WTC11 (cell line): ENCODE measurements at regions not wholly inside any gene's neighbourhood (a gene's known extent, or its start where the extent isn't known, plus 50 kb on each side); places are given as distances from the start of the nearest gene placed in this dataset.

Source experiments
- ATAC-seq: fragments of 200-7000 bp; cut with Tn5 transposase; 2 replicates; pipeline ENCODE4 v1.10.0; 2021; ENCODE audit warnings: mild to moderate bottlenecking, moderate library complexity
- CTCF ChIA-PET: fragments of 300-600 bp; sonication (Branson Sonifier 250); formaldehyde crosslinking; loops from one replicate; lab custom pipeline; 2021; ENCODE audit warnings: antibody characterized with exemption; lab: Charles Lee
- POLR2A ChIA-PET: fragments of 350-600 bp; sonication (Branson Sonifier 250); formaldehyde crosslinking; loops from one replicate; lab custom pipeline; 2021; ENCODE audit warnings: antibody characterized with exemption; lab: Charles Lee
- DNase-seq: peaks from one replicate; pipeline ENCODE4 v3.0.0; 2021; ENCODE audit warnings: low spot score
- H3K27ac Mint-ChIP-seq: 2 replicates; pipeline ENCODE4 v1.8.0; 2021; ENCODE audit warnings: mixed read lengths
- H3K27me3 Mint-ChIP-seq: 2 replicates; pipeline ENCODE4 v1.8.0; 2021; ENCODE audit warnings: low read depth, mild to moderate bottlenecking, moderate library complexity, mixed read lengths
- H3K36me3 Mint-ChIP-seq: 2 replicates; pipeline ENCODE4 v1.8.0; 2021; ENCODE audit warnings: mixed read lengths
- H3K4me1 Mint-ChIP-seq: 2 replicates; pipeline ENCODE4 v1.8.0; 2022; ENCODE audit warnings: mixed read lengths
- H3K4me3 Mint-ChIP-seq: 2 replicates; pipeline ENCODE4 v1.8.0; 2021; ENCODE audit warnings: mild to moderate bottlenecking, moderate library complexity, mixed read lengths
- H3K9me3 Mint-ChIP-seq: 2 replicates; pipeline ENCODE4 v1.8.0; 2021; ENCODE audit warnings: mixed read lengths
- ATF1 ChIP-seq: sonication (generic); formaldehyde crosslinking; IDR thresholded peaks from 2 replicates; pipeline ENCODE4 v1.8.1; 2023; ENCODE audit warnings: mild to moderate bottlenecking, moderate library complexity, missing genetic modification reagents
- CBFB ChIP-seq: sonication (generic); formaldehyde crosslinking; IDR thresholded peaks from 2 replicates; pipeline ENCODE4 v1.8.1; 2022; ENCODE audit warnings: mild to moderate bottlenecking, low read depth, missing genetic modification reagents
- ESRRA ChIP-seq: sonication (generic); formaldehyde crosslinking; IDR thresholded peaks from 2 replicates; pipeline ENCODE4 v1.8.1; 2022; ENCODE audit warnings: mild to moderate bottlenecking, missing genetic modification reagents, borderline replicate concordance
- ETV6 ChIP-seq: sonication (generic); formaldehyde crosslinking; IDR thresholded peaks from 2 replicates; pipeline ENCODE4 v1.8.1; 2022; ENCODE audit warnings: mild to moderate bottlenecking, missing genetic modification reagents
- FOXK1 ChIP-seq: sonication (generic); formaldehyde crosslinking; IDR thresholded peaks from 2 replicates; pipeline ENCODE4 v1.8.0; 2022; ENCODE audit warnings: mild to moderate bottlenecking, moderate library complexity, missing genetic modification reagents
- GABPB1 ChIP-seq: sonication (generic); formaldehyde crosslinking; IDR thresholded peaks from 2 replicates; pipeline ENCODE4 v1.8.1; 2023; ENCODE audit warnings: mild to moderate bottlenecking, missing genetic modification reagents
- GRHL2 ChIP-seq: fragments of 250-450 bp; sonication (Bioruptor Pico); IDR thresholded peaks from 2 replicates; pipeline ENCODE4 v1.8.0; 2022; ENCODE audit warnings: mild to moderate bottlenecking, moderate library complexity; ENCODE audit not compliant: insufficient replicate concordance, severe bottlenecking
- KAT7 ChIP-seq: sonication (generic); formaldehyde crosslinking; IDR thresholded peaks from 2 replicates; pipeline ENCODE4 v1.8.1; 2023; ENCODE audit warnings: missing genetic modification reagents, mild to moderate bottlenecking, borderline replicate concordance
- RORB ChIP-seq: fragments of 250-450 bp; sonication (Bioruptor Pico); IDR thresholded peaks from 2 replicates; pipeline ENCODE4 v1.9.0; 2021; ENCODE audit warnings: mild to moderate bottlenecking
- SMAD4 ChIP-seq: sonication (generic); formaldehyde crosslinking; IDR thresholded peaks from 2 replicates; pipeline ENCODE4 v1.8.0; 2022; ENCODE audit warnings: mild to moderate bottlenecking, missing genetic modification reagents
- TCF7 ChIP-seq: sonication (generic); formaldehyde crosslinking; IDR thresholded peaks from 2 replicates; pipeline ENCODE4 v1.8.0; 2022; ENCODE audit warnings: mild to moderate bottlenecking, low read depth, missing genetic modification reagents, moderate library complexity
- TEAD1 ChIP-seq: sonication (generic); formaldehyde crosslinking; IDR thresholded peaks from 2 replicates; pipeline ENCODE4 v1.8.0; 2022; ENCODE audit warnings: mild to moderate bottlenecking, missing genetic modification reagents
- ZNF263 ChIP-seq: sonication (generic); formaldehyde crosslinking; IDR thresholded peaks from 2 replicates; pipeline ENCODE4 v1.8.1; 2022; ENCODE audit warnings: low read depth, mild to moderate bottlenecking, moderate library complexity, missing genetic modification reagents
- ZNF396 ChIP-seq: fragments of 250-450 bp; sonication (Bioruptor Pico); IDR thresholded peaks from 2 replicates; pipeline ENCODE4 v1.8.0; 2021; ENCODE audit warnings: mild to moderate bottlenecking, moderate library complexity, borderline replicate concordance
- TF ChIP-seq, protein P1 (sequence below): fragments of 250-450 bp; sonication (Bioruptor Pico); IDR thresholded peaks from 2 replicates; pipeline ENCODE4 v1.8.0; 2021; ENCODE audit warnings: mild to moderate bottlenecking
- TF ChIP-seq, protein P2 (sequence below): fragments of 250-450 bp; sonication (Bioruptor Pico); IDR thresholded peaks from 2 replicates; pipeline ENCODE4 v1.9.0; 2021; ENCODE audit warnings: mild to moderate bottlenecking
- TF ChIP-seq, protein P3 (sequence below): fragments of 250-450 bp; sonication (Bioruptor Pico); IDR thresholded peaks from 2 replicates; pipeline ENCODE4 v2.1.2; 2022; ENCODE audit warnings: mild to moderate bottlenecking, moderate library complexity
- TF ChIP-seq, protein P4 (sequence below): sonication (generic); formaldehyde crosslinking; IDR thresholded peaks from 2 replicates; pipeline ENCODE4 v1.8.0; 2023; ENCODE audit warnings: missing genetic modification reagents
- TF ChIP-seq, protein P5 (sequence below): sonication (generic); formaldehyde crosslinking; IDR thresholded peaks from 2 replicates; pipeline ENCODE4 v1.8.1; 2023; ENCODE audit warnings: mild to moderate bottlenecking, missing genetic modification reagents
- TF ChIP-seq, protein P6 (sequence below): sonication (generic); formaldehyde crosslinking; IDR thresholded peaks from 2 replicates; pipeline ENCODE4 v1.8.0; 2022; ENCODE audit warnings: mild to moderate bottlenecking, missing genetic modification reagents
- TF ChIP-seq, protein P7 (sequence below): sonication (generic); formaldehyde crosslinking; conservative IDR thresholded peaks from 2 replicates; pipeline ENCODE4 v1.8.1; 2023; ENCODE audit warnings: mild to moderate bottlenecking, low read depth, missing genetic modification reagents, moderate library complexity
- TF ChIP-seq, protein P8 (sequence below): sonication (generic); formaldehyde crosslinking; IDR thresholded peaks from 2 replicates; pipeline ENCODE4 v1.8.1; 2023; ENCODE audit warnings: mild to moderate bottlenecking, moderate library complexity, missing genetic modification reagents

DNA sequence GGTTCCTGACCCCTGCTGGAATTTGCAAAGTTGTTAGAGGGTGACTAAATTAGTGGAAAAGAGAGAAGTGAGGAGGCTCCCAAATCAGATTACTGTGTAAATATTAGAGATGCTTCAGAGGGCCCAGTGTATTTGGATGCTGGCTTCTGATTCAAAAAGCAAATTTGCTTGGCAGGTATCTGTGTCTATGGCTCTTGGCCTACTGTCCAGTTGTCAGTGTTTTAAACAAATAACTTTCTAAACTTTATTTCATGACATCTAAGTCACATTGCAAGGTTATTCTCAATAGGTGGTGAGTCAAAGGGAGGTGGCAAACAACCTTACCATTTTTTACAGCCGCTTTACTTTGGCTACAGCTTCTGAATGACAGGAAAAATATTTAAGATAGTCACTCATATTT, 720.1 kb downstream of the KCNA4 start:
- DNase-seq, result no peak
- H3K4me3 Mint-ChIP-seq, result no peak overlapping the region
- TF ChIP-seq ETV6 (CRISPR knock-in tag) (no peak), GABPB1 (CRISPR knock-in tag) (no peak), ATF1 (no peak), KAT7 (CRISPR knock-in tag) (no peak)
- TF ChIP-seq, protein P1, sequence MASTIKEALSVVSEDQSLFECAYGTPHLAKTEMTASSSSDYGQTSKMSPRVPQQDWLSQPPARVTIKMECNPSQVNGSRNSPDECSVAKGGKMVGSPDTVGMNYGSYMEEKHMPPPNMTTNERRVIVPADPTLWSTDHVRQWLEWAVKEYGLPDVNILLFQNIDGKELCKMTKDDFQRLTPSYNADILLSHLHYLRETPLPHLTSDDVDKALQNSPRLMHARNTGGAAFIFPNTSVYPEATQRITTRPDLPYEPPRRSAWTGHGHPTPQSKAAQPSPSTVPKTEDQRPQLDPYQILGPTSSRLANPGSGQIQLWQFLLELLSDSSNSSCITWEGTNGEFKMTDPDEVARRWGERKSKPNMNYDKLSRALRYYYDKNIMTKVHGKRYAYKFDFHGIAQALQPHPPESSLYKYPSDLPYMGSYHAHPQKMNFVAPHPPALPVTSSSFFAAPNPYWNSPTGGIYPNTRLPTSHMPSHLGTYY (CRISPR knock-in tag), result no peak
- TF ChIP-seq, protein P2, sequence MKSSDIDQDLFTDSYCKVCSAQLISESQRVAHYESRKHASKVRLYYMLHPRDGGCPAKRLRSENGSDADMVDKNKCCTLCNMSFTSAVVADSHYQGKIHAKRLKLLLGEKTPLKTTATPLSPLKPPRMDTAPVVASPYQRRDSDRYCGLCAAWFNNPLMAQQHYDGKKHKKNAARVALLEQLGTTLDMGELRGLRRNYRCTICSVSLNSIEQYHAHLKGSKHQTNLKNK (CRISPR knock-in tag), result no peak
- TF ChIP-seq, all 79 proteins: peak for 0
- no peaks in the 10 kb centered on the region for H3K27me3 Mint-ChIP-seq
- no peak for ATAC-seq
- H3K36me3 Mint-ChIP-seq, result no peaks in the 10 kb centered on the region
- POLR2A ChIA-PET, result no interaction called here
- H3K27ac Mint-ChIP-seq, result no peak overlapping the region
- H3K4me1 Mint-ChIP-seq, result peaks cover 8% of the 10 kb centered on the region
- H3K9me3 Mint-ChIP-seq, result no peaks in the 10 kb centered on the region; the same call in 1 of the 2 replicates
- CTCF ChIA-PET, result no interaction called here

DNA sequence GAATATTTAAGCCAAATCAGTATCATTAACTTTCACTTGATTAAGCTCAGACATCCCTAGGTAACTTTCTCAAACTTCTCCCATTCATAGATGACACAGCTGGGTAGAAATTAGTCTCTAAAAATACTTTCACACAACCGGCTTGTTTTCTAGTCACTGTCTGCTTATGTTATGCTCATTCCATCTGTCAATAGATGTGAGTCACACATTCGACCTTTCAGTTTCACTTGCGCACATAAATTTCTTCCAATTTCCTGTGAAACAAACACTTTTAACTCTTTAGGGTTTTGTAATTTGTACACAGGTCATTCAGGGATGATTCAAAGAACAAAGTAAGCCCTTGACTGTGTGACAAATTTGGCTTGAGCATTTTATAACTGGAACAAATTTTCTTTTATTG, 723.0 kb downstream of the KCNA4 start:
- H3K27ac Mint-ChIP-seq, result no peak overlapping the region
- ATAC-seq (no peak), DNase-seq (no peak)
- H3K9me3 Mint-ChIP-seq, result no peaks in the 10 kb centered on the region; the same call in 1 of the 2 replicates
- no peaks in the 10 kb centered on the region for H3K36me3 Mint-ChIP-seq
- no peaks in the 10 kb centered on the region for H3K4me1 Mint-ChIP-seq
- CTCF ChIA-PET, result no interaction called here
- no peaks in the 10 kb centered on the region; the same call in 1 of the 2 replicates for H3K27me3 Mint-ChIP-seq
- POLR2A ChIA-PET, result no interaction called here
- H3K4me3 Mint-ChIP-seq, result no peak overlapping the region
- TF ChIP-seq GRHL2 (CRISPR knock-in tag) (no peak), ZNF263 (CRISPR knock-in tag) (no peak), ZNF396 (CRISPR knock-in tag) (no peak), FOXK1 (no peak), RORB (no peak), ESRRA (CRISPR knock-in tag) (no peak), TCF7 (CRISPR knock-in tag) (no peak), SMAD4 (no peak), CBFB (no peak), TEAD1 (CRISPR knock-in tag) (no peak)
- TF ChIP-seq, protein P3, sequence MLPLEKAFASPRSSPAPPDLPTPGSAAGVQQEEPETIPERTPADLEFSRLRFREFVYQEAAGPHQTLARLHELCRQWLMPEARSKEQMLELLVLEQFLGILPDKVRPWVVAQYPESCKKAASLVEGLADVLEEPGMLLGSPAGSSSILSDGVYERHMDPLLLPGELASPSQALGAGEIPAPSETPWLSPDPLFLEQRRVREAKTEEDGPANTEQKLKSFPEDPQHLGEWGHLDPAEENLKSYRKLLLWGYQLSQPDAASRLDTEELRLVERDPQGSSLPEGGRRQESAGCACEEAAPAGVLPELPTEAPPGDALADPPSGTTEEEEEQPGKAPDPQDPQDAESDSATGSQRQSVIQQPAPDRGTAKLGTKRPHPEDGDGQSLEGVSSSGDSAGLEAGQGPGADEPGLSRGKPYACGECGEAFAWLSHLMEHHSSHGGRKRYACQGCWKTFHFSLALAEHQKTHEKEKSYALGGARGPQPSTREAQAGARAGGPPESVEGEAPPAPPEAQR (CRISPR knock-in tag), result no peak
- TF ChIP-seq, protein P4, sequence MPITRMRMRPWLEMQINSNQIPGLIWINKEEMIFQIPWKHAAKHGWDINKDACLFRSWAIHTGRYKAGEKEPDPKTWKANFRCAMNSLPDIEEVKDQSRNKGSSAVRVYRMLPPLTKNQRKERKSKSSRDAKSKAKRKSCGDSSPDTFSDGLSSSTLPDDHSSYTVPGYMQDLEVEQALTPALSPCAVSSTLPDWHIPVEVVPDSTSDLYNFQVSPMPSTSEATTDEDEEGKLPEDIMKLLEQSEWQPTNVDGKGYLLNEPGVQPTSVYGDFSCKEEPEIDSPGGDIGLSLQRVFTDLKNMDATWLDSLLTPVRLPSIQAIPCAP (CRISPR knock-in tag), result no peak
- TF ChIP-seq, protein P5, sequence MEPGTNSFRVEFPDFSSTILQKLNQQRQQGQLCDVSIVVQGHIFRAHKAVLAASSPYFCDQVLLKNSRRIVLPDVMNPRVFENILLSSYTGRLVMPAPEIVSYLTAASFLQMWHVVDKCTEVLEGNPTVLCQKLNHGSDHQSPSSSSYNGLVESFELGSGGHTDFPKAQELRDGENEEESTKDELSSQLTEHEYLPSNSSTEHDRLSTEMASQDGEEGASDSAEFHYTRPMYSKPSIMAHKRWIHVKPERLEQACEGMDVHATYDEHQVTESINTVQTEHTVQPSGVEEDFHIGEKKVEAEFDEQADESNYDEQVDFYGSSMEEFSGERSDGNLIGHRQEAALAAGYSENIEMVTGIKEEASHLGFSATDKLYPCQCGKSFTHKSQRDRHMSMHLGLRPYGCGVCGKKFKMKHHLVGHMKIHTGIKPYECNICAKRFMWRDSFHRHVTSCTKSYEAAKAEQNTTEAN (CRISPR knock-in tag), result no peak
- TF ChIP-seq, protein P6, sequence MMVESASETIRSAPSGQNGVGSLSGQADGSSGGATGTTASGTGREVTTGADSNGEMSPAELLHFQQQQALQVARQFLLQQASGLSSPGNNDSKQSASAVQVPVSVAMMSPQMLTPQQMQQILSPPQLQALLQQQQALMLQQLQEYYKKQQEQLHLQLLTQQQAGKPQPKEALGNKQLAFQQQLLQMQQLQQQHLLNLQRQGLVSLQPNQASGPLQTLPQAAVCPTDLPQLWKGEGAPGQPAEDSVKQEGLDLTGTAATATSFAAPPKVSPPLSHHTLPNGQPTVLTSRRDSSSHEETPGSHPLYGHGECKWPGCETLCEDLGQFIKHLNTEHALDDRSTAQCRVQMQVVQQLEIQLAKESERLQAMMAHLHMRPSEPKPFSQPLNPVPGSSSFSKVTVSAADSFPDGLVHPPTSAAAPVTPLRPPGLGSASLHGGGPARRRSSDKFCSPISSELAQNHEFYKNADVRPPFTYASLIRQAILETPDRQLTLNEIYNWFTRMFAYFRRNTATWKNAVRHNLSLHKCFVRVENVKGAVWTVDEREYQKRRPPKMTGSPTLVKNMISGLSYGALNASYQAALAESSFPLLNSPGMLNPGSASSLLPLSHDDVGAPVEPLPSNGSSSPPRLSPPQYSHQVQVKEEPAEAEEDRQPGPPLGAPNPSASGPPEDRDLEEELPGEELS, result no peak
- TF ChIP-seq, protein P1 (CRISPR knock-in tag), result no peak
- TF ChIP-seq, protein P7, sequence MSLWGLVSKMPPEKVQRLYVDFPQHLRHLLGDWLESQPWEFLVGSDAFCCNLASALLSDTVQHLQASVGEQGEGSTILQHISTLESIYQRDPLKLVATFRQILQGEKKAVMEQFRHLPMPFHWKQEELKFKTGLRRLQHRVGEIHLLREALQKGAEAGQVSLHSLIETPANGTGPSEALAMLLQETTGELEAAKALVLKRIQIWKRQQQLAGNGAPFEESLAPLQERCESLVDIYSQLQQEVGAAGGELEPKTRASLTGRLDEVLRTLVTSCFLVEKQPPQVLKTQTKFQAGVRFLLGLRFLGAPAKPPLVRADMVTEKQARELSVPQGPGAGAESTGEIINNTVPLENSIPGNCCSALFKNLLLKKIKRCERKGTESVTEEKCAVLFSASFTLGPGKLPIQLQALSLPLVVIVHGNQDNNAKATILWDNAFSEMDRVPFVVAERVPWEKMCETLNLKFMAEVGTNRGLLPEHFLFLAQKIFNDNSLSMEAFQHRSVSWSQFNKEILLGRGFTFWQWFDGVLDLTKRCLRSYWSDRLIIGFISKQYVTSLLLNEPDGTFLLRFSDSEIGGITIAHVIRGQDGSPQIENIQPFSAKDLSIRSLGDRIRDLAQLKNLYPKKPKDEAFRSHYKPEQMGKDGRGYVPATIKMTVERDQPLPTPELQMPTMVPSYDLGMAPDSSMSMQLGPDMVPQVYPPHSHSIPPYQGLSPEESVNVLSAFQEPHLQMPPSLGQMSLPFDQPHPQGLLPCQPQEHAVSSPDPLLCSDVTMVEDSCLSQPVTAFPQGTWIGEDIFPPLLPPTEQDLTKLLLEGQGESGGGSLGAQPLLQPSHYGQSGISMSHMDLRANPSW (CRISPR knock-in tag), result no peak
- TF ChIP-seq, protein P8, sequence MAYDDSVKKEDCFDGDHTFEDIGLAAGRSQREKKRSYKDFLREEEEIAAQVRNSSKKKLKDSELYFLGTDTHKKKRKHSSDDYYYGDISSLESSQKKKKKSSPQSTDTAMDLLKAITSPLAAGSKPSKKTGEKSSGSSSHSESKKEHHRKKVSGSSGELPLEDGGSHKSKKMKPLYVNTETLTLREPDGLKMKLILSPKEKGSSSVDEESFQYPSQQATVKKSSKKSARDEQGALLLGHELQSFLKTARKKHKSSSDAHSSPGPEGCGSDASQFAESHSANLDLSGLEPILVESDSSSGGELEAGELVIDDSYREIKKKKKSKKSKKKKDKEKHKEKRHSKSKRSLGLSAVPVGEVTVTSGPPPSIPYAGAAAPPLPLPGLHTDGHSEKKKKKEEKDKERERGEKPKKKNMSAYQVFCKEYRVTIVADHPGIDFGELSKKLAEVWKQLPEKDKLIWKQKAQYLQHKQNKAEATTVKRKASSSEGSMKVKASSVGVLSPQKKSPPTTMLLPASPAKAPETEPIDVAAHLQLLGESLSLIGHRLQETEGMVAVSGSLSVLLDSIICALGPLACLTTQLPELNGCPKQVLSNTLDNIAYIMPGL (CRISPR knock-in tag), result no peak
